ENCODE measurements at regions not wholly inside any gene's neighbourhood (a gene's known extent, or its start where the extent isn't known, plus 50 kb on each side); places are given as distances from the start of the nearest gene placed in this dataset.

- DNase-seq = no peak
These were observed 234.4 kb upstream of the GPRIN3 start for GRCh38 chr4:89541998-89542397.

- peak; percentile 18 for DNase-seq
These were observed 232.5 kb upstream of the GPRIN3 start for GRCh38 chr4:89539797-89540711.

GRCh38 chr4:89539374-89539773 is 231.8 kb upstream of the GPRIN3 start:
- no peak for DNase-seq

- no peak for DNase-seq
These were observed 231.3 kb upstream of the GPRIN3 start for GRCh38 chr4:89538886-89539285.

GRCh38 chr4:89538171-89538570 is 230.6 kb upstream of the GPRIN3 start:
- DNase-seq = no peak

- DNase-seq = no peak
These were observed 229.7 kb upstream of the GPRIN3 start for GRCh38 chr4:89537281-89537680.

- DNase-seq = no peak
These were observed 227.7 kb upstream of the GPRIN3 start for GRCh38 chr4:89535251-89535650.

GRCh38 chr4:89534356-89534755 is 226.8 kb upstream of the GPRIN3 start:
- DNase-seq = no peak

GRCh38 chr4:89531932-89532640 is 224.5 kb upstream of the GPRIN3 start:
- DNase-seq = no peak

GRCh38 chr4:89528526-89529133 is 221.0 kb upstream of the GPRIN3 start:
- DNase-seq = no peak

GRCh38 chr4:89521826-89522225 is 214.2 kb upstream of the GPRIN3 start:
- no peak for DNase-seq

GRCh38 chr4:89519771-89520320 is 212.2 kb upstream of the GPRIN3 start:
- DNase-seq = no peak

GRCh38 chr4:89518259-89518658 is 210.7 kb upstream of the GPRIN3 start:
- DNase-seq = no peak

GRCh38 chr4:89514811-89515210 is 207.2 kb upstream of the GPRIN3 start:
- no peak for DNase-seq

GRCh38 chr4:89511776-89512175 is 204.2 kb upstream of the GPRIN3 start:
- DNase-seq = no peak

- peak; percentile 51 for DNase-seq
These were observed 202.2 kb upstream of the GPRIN3 start for GRCh38 chr4:89509708-89510281.

GRCh38 chr4:89506866-89507491 is 199.4 kb upstream of the GPRIN3 start:
- DNase-seq = no peak

- no peak for DNase-seq
These were observed 195.0 kb upstream of the GPRIN3 start for GRCh38 chr4:89502581-89502980.

- no peak for DNase-seq
These were observed 190.1 kb upstream of the GPRIN3 start for GRCh38 chr4:89497517-89498308.

GRCh38 chr4:89496851-89497250 is 189.3 kb upstream of the GPRIN3 start:
- DNase-seq = no peak

- no peak for DNase-seq
These were observed 185.8 kb upstream of the GPRIN3 start for GRCh38 chr4:89493367-89493766.

All from suppressor macrophage treated with lipopolysaccharide for 4 hours (primary cell).